ENCODE measurements at regions not wholly inside any gene's neighbourhood (a gene's known extent, or its start where the extent isn't known, plus 50 kb on each side); places are given as distances from the start of the nearest gene placed in this dataset.

DNA sequence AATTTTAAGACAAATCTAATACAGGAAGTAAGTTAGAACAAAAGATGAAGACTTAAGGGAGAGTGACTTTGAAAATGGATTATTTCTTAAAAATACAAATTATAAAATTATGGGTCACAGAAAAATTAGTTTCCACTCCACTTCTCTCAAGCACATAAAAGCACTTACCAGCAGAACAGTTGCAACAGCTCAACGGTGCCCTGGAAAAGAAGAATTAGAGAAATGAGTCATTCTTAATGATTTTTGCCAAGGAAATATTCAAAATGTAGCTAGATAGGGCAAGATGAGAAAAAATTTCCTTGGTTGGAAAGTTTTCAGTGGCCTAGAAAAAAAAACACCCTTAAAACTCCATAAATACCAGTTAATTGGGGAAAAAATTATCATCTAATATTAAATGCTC is 2185.6 kb upstream of the CELF4 start:
- DNase-seq (ENCODE audit: low read depth in 6 of 9, low spot score in 9 of 9), result no peak
- H3K27me3 ChIP-seq (ENCODE audit: control insufficient read depth in 2 of 2, insufficient read depth in 1 of 2, low read length in 1 of 2), result no peaks in the 10 kb centered on the region
- 93% methylated on average over 1 of the region's 1 CpG for WGBS
- no peak overlapping the region for H3K27ac ChIP-seq (ENCODE audit: low read depth in 1 of 2, low read length in 1 of 2)
- H3K4me3 ChIP-seq (ENCODE audit: low read length in 2 of 2), result no peak overlapping the region
- H3K36me3 ChIP-seq (ENCODE audit: control insufficient read depth in 2 of 2, insufficient read depth in 2 of 2, low read length in 1 of 2), result peaks cover 0 to 3% of the 10 kb centered on the region in 2 donors
- H3K4me1 ChIP-seq (ENCODE audit: control insufficient read depth in 2 of 2, insufficient read depth in 2 of 2, low read length in 2 of 2), result no peaks in the 10 kb centered on the region
- H3K9me3 ChIP-seq (ENCODE audit: control insufficient read depth in 2 of 2, insufficient read depth in 1 of 2, low read length in 1 of 2), result peaks cover 0 to 12% of the 10 kb centered on the region in 2 donors

DNA sequence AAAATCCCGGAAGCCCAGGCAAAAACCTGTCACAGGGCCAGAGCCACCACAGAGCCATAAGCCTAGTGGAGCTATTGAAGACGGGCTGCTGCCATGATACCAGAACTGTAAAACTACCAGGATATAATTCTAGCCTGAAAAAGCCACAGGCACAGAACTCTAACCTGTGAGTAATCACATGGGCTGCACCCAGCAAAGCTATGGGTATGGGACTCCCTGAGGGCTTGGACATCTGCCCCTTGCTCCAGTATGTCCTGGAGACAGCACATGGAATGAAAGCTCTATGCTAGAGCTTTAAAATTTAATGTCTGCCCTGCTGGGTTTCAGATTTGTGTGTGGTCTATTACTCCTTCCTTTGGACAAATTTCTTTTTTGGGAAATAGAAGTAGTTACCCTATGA is 2183.6 kb upstream of the CELF4 start:
- no peak for DNase-seq (ENCODE audit: low read depth in 6 of 9, low spot score in 9 of 9)
- Histone ChIP-seq H3K4me3 (ENCODE audit: low read length in 2 of 2) (no peak overlapping the region), H3K9me3 (ENCODE audit: control insufficient read depth in 2 of 2, insufficient read depth in 1 of 2, low read length in 1 of 2) (peaks cover 0 to 12% of the 10 kb centered on the region in 2 donors), H3K4me1 (ENCODE audit: control insufficient read depth in 2 of 2, insufficient read depth in 2 of 2, low read length in 2 of 2) (no peaks in the 10 kb centered on the region), H3K27ac (ENCODE audit: low read depth in 1 of 2, low read length in 1 of 2) (no peak overlapping the region), H3K27me3 (ENCODE audit: control insufficient read depth in 2 of 2, insufficient read depth in 1 of 2, low read length in 1 of 2) (no peaks in the 10 kb centered on the region), H3K36me3 (ENCODE audit: control insufficient read depth in 2 of 2, insufficient read depth in 2 of 2, low read length in 1 of 2) (peaks cover 0 to 3% of the 10 kb centered on the region in 2 donors)
- 98% methylated on average over 2 of the region's 2 CpGs for WGBS

- DNase-seq (ENCODE audit: low read depth in 6 of 9, low spot score in 9 of 9), result no peak
- Histone ChIP-seq H3K27me3 (ENCODE audit: control insufficient read depth in 2 of 2, insufficient read depth in 1 of 2, low read length in 1 of 2) (no peaks in the 10 kb centered on the region), H3K27ac (ENCODE audit: low read depth in 1 of 2, low read length in 1 of 2) (no peak overlapping the region), H3K4me3 (ENCODE audit: low read length in 2 of 2) (no peak overlapping the region), H3K4me1 (ENCODE audit: control insufficient read depth in 2 of 2, insufficient read depth in 2 of 2, low read length in 2 of 2) (no peaks in the 10 kb centered on the region), H3K36me3 (ENCODE audit: control insufficient read depth in 2 of 2, insufficient read depth in 2 of 2, low read length in 1 of 2) (no peaks in the 10 kb centered on the region), H3K9me3 (ENCODE audit: control insufficient read depth in 2 of 2, insufficient read depth in 1 of 2, low read length in 1 of 2) (peaks cover 0 to 12% of the 10 kb centered on the region in 2 donors)
- WGBS, result 97% methylated on average over 2 of the region's 2 CpGs
These were observed 2183.1 kb upstream of the CELF4 start for GRCh38 chr18:39748727-39749126.

- H3K27ac ChIP-seq (ENCODE audit: low read depth in 1 of 2, low read length in 1 of 2), result no peak overlapping the region
- 92% methylated on average over 4 of the region's 4 CpGs for WGBS
- DNase-seq (ENCODE audit: low read depth in 6 of 9, low spot score in 9 of 9), result no peak
- peaks cover 0 to 6% of the 10 kb centered on the region in 2 donors for H3K9me3 ChIP-seq (ENCODE audit: control insufficient read depth in 2 of 2, insufficient read depth in 1 of 2, low read length in 1 of 2)
- H3K4me1 ChIP-seq (ENCODE audit: control insufficient read depth in 2 of 2, insufficient read depth in 2 of 2, low read length in 2 of 2), result no peaks in the 10 kb centered on the region
- H3K4me3 ChIP-seq (ENCODE audit: low read length in 2 of 2), result no peak overlapping the region
- no peaks in the 10 kb centered on the region for H3K27me3 ChIP-seq (ENCODE audit: control insufficient read depth in 2 of 2, insufficient read depth in 1 of 2, low read length in 1 of 2)
- no peaks in the 10 kb centered on the region for H3K36me3 ChIP-seq (ENCODE audit: control insufficient read depth in 2 of 2, insufficient read depth in 2 of 2, low read length in 1 of 2)
These were observed 2180.6 kb upstream of the CELF4 start for GRCh38 chr18:39746201-39746600.

- Histone ChIP-seq H3K4me1 (ENCODE audit: control insufficient read depth in 2 of 2, insufficient read depth in 2 of 2, low read length in 2 of 2) (no peaks in the 10 kb centered on the region), H3K4me3 (ENCODE audit: low read length in 2 of 2) (no peak overlapping the region), H3K9me3 (ENCODE audit: control insufficient read depth in 2 of 2, insufficient read depth in 1 of 2, low read length in 1 of 2) (no peaks in the 10 kb centered on the region), H3K36me3 (ENCODE audit: control insufficient read depth in 2 of 2, insufficient read depth in 2 of 2, low read length in 1 of 2) (no peaks in the 10 kb centered on the region), H3K27ac (ENCODE audit: low read depth in 1 of 2, low read length in 1 of 2) (no peak overlapping the region), H3K27me3 (ENCODE audit: control insufficient read depth in 2 of 2, insufficient read depth in 1 of 2, low read length in 1 of 2) (no peaks in the 10 kb centered on the region)
- DNase-seq (ENCODE audit: low read depth in 6 of 9, low spot score in 9 of 9), result no peak
These were observed 2177.9 kb upstream of the CELF4 start for GRCh38 chr18:39743463-39743862.

DNA sequence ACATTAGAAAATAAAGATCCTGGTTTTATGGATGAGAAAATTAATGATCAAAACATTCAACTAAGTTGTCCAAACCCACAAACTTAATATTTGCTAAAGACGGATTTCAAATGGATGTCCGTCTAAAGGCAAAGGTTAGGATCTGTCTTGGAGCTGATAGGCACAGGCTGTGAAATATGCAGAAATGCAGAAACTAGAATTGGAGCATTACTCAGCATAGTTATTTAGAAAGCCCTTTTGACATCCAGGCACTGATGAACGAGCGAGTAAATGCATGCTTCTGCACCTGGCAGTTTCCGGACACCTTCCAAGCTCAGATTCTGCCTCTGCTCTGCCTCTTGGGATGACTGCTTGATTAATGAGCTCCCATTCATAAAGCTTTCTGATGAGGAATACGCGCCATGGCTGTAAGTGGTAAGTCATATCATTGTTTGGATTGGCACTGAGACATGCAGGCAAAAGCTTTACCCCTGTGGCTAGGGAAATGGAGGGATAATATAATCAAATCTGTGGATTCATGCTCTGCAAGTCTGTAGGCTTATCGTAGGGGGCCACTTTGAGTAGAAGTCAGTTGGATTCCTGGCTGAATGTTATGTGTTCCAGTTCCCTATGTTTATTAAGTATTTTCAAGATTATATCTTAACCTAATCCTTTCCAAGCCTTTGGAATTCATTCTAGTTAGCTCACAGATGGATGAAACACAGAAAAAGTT is 2176.3 kb upstream of the CELF4 start:
- Histone ChIP-seq H3K36me3 (ENCODE audit: control insufficient read depth in 2 of 2, insufficient read depth in 2 of 2, low read length in 1 of 2) (no peaks in the 10 kb centered on the region), H3K4me1 (ENCODE audit: control insufficient read depth in 2 of 2, insufficient read depth in 2 of 2, low read length in 2 of 2) (no peaks in the 10 kb centered on the region), H3K27ac (ENCODE audit: low read depth in 1 of 2, low read length in 1 of 2) (no peak overlapping the region), H3K4me3 (ENCODE audit: low read length in 2 of 2) (no peak overlapping the region), H3K27me3 (ENCODE audit: control insufficient read depth in 2 of 2, insufficient read depth in 1 of 2, low read length in 1 of 2) (no peaks in the 10 kb centered on the region), H3K9me3 (ENCODE audit: control insufficient read depth in 2 of 2, insufficient read depth in 1 of 2, low read length in 1 of 2) (no peaks in the 10 kb centered on the region)
- peak in 4 of 9 donors; percentile 0 to 29 (median 3) for DNase-seq (ENCODE audit: low read depth in 6 of 9, low spot score in 9 of 9)
- whole genome bisulfite sequencing, result 94% methylated on average over 8 of the region's 8 CpGs

- no peaks in the 10 kb centered on the region for H3K36me3 ChIP-seq (ENCODE audit: control insufficient read depth in 2 of 2, insufficient read depth in 2 of 2, low read length in 1 of 2)
- DNase-seq (ENCODE audit: low read depth in 6 of 9, low spot score in 9 of 9), result no peak
- no peaks in the 10 kb centered on the region for H3K27me3 ChIP-seq (ENCODE audit: control insufficient read depth in 2 of 2, insufficient read depth in 1 of 2, low read length in 1 of 2)
- H3K9me3 ChIP-seq (ENCODE audit: control insufficient read depth in 2 of 2, insufficient read depth in 1 of 2, low read length in 1 of 2), result no peaks in the 10 kb centered on the region
- H3K4me3 ChIP-seq (ENCODE audit: low read length in 2 of 2), result no peak overlapping the region
- no peaks in the 10 kb centered on the region for H3K4me1 ChIP-seq (ENCODE audit: control insufficient read depth in 2 of 2, insufficient read depth in 2 of 2, low read length in 2 of 2)
- no peak overlapping the region for H3K27ac ChIP-seq (ENCODE audit: low read depth in 1 of 2, low read length in 1 of 2)
- WGBS, result 97% methylated on average over 3 of the region's 3 CpGs
These were observed 2172.3 kb upstream of the CELF4 start for GRCh38 chr18:39737869-39738268.

DNA sequence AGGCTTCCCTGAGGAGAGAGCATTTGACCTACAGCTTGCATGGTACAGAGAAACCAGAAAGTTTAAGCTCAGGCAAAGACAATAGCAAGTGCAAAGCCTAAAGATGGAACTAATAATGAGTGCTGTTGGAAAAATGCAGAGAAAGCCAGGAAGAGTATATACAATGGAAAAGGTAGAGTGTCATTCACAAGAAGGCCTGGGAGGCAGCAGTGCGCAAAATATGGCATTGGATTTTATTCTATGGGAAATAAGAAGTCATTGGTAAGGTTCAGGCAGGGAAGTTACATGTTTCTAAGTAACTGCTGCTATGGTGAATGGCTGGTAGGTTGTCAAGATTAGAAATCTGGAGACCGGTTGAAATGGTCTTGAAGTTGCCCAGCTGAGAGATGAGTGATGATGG is 2167.3 kb upstream of the CELF4 start:
- H3K4me1 ChIP-seq (ENCODE audit: control insufficient read depth in 2 of 2, insufficient read depth in 2 of 2, low read length in 2 of 2), result no peaks in the 10 kb centered on the region
- WGBS, result 95% methylated on average over 2 of the region's 2 CpGs
- H3K9me3 ChIP-seq (ENCODE audit: control insufficient read depth in 2 of 2, insufficient read depth in 1 of 2, low read length in 1 of 2), result no peaks in the 10 kb centered on the region
- H3K27me3 ChIP-seq (ENCODE audit: control insufficient read depth in 2 of 2, insufficient read depth in 1 of 2, low read length in 1 of 2), result no peaks in the 10 kb centered on the region
- H3K4me3 ChIP-seq (ENCODE audit: low read length in 2 of 2), result no peak overlapping the region
- H3K36me3 ChIP-seq (ENCODE audit: control insufficient read depth in 2 of 2, insufficient read depth in 2 of 2, low read length in 1 of 2), result no peaks in the 10 kb centered on the region
- H3K27ac ChIP-seq (ENCODE audit: low read depth in 1 of 2, low read length in 1 of 2), result no peak overlapping the region
- no peak for DNase-seq (ENCODE audit: low read depth in 6 of 9, low spot score in 9 of 9)

- no peaks in the 10 kb centered on the region for H3K36me3 ChIP-seq (ENCODE audit: control insufficient read depth in 2 of 2, insufficient read depth in 2 of 2, low read length in 1 of 2)
- no peak overlapping the region for H3K27ac ChIP-seq (ENCODE audit: low read depth in 1 of 2, low read length in 1 of 2)
- H3K9me3 ChIP-seq (ENCODE audit: control insufficient read depth in 2 of 2, insufficient read depth in 1 of 2, low read length in 1 of 2), result no peaks in the 10 kb centered on the region
- no peak overlapping the region for H3K4me3 ChIP-seq (ENCODE audit: low read length in 2 of 2)
- no peak for DNase-seq (ENCODE audit: low read depth in 6 of 9, low spot score in 9 of 9)
- H3K4me1 ChIP-seq (ENCODE audit: control insufficient read depth in 2 of 2, insufficient read depth in 2 of 2, low read length in 2 of 2), result no peaks in the 10 kb centered on the region
- no peaks in the 10 kb centered on the region for H3K27me3 ChIP-seq (ENCODE audit: control insufficient read depth in 2 of 2, insufficient read depth in 1 of 2, low read length in 1 of 2)
These were observed 2165.0 kb upstream of the CELF4 start for GRCh38 chr18:39730606-39731005.

GRCh38 chr18:39724652-39725051 is 2159.1 kb upstream of the CELF4 start:
- no peak overlapping the region for H3K4me3 ChIP-seq (ENCODE audit: low read length in 2 of 2)
- no peak overlapping the region for H3K27ac ChIP-seq (ENCODE audit: low read depth in 1 of 2, low read length in 1 of 2)
- H3K36me3 ChIP-seq (ENCODE audit: control insufficient read depth in 2 of 2, insufficient read depth in 2 of 2, low read length in 1 of 2), result no peaks in the 10 kb centered on the region
- H3K9me3 ChIP-seq (ENCODE audit: control insufficient read depth in 2 of 2, insufficient read depth in 1 of 2, low read length in 1 of 2), result no peaks in the 10 kb centered on the region
- no peaks in the 10 kb centered on the region for H3K27me3 ChIP-seq (ENCODE audit: control insufficient read depth in 2 of 2, insufficient read depth in 1 of 2, low read length in 1 of 2)
- H3K4me1 ChIP-seq (ENCODE audit: control insufficient read depth in 2 of 2, insufficient read depth in 2 of 2, low read length in 2 of 2), result no peaks in the 10 kb centered on the region
- DNase-seq (ENCODE audit: low read depth in 6 of 9, low spot score in 9 of 9), result no peak

Data from thymus (tissue), 11 donors.